Caki2 (cell line): ENCODE measurements at regions not wholly inside any gene's neighbourhood (a gene's known extent, or its start where the extent isn't known, plus 50 kb on each side); places are given as distances from the start of the nearest gene placed in this dataset.

Source experiments
- DNase-seq: peaks from one replicate; pipeline ENCODE4 v3.0.0-alpha.2; 2015; ENCODE audit warnings: low read depth
- in situ Hi-C: cut with HindIII; loops from 2 replicates; pipeline ENCODE4 v1.10.0; 2016; ENCODE audit warnings: low sequenced_read_pairs, low pct_unique_long_range_greater_than_20kb, mixed read lengths

- DNase-seq, result no peak
- in situ Hi-C loops, result no loop called here
These were observed 61.6 kb upstream of the MAP1B start for GRCh38 chr5:72045692-72046091.

GRCh38 chr5:72046106-72046505 lies 61.2 kb upstream of the MAP1B start:
- no peak for DNase-seq
- in situ Hi-C loops, result no loop called here

GRCh38 chr5:72055636-72056035 lies 51.6 kb upstream of the MAP1B start:
- in situ Hi-C loops, result no loop called here
- DNase-seq, result no peak
